Loucy (cell line): ENCODE measurements at regions not wholly inside any gene's neighbourhood (a gene's known extent, or its start where the extent isn't known, plus 50 kb on each side); places are given as distances from the start of the nearest gene placed in this dataset.

Source experiments
- EZH2phosphoT487 ChIP-seq: fragments of 200-600 bp; IDR thresholded peaks from 2 replicates; pipeline ENCODE4 v1.6.1; 2018; ENCODE audit warnings: antibody characterized with exemption, mild to moderate bottlenecking, moderate library complexity, borderline replicate concordance
- TF ChIP-seq, protein P1 (sequence below): fragments of 200-600 bp; sonication (generic); conservative IDR thresholded peaks from 2 replicates; pipeline ENCODE4 v1.5.1; 2014; ENCODE audit warnings: mild to moderate bottlenecking, antibody characterized with exemption, low read length

DNA sequence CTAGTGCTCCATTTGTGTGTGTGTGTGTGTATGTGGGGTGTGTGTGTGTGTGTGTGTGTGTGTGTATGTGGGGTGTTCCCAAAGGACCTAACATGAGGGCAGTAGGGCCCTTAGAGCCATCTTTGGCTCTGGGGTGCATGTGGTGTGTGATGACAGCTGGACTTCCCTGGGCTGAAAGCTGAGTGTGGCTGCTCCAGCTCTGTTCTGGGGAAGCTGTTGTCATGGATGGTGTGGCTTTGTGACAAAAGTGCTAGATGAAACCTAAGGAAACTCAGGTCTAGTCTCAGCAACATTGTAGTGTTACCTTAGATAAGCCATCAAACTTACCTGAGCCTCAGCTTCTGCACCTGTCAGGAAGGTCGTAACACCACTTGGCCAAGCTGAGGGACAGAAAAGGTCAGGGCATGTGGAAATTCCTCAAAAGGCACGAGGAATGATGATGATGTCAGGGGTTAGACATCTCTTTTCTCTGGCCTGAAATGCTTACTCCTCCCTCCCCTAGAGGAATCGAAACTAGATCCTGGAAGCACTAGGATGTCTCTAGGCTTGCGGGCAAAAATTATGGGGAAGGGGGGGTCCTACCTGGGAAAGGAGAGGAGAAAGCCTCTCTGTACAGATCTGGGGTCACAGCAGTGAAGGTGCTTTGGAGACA is 115.4 kb downstream of the RPS24 start:
- TF ChIP-seq, protein P1, sequence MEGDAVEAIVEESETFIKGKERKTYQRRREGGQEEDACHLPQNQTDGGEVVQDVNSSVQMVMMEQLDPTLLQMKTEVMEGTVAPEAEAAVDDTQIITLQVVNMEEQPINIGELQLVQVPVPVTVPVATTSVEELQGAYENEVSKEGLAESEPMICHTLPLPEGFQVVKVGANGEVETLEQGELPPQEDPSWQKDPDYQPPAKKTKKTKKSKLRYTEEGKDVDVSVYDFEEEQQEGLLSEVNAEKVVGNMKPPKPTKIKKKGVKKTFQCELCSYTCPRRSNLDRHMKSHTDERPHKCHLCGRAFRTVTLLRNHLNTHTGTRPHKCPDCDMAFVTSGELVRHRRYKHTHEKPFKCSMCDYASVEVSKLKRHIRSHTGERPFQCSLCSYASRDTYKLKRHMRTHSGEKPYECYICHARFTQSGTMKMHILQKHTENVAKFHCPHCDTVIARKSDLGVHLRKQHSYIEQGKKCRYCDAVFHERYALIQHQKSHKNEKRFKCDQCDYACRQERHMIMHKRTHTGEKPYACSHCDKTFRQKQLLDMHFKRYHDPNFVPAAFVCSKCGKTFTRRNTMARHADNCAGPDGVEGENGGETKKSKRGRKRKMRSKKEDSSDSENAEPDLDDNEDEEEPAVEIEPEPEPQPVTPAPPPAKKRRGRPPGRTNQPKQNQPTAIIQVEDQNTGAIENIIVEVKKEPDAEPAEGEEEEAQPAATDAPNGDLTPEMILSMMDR: no peak
- TF ChIP-seq EZH2phosphoT487: no peak
